ENCODE measurements at regions not wholly inside any gene's neighbourhood (a gene's known extent, or its start where the extent isn't known, plus 50 kb on each side); places are given as distances from the start of the nearest gene placed in this dataset.

GRCh38 chr5:52731274-52732027 is 56.3 kb upstream of the ITGA1 start:
- Histone ChIP-seq H3K27me3 (ENCODE audit: control insufficient read depth, insufficient read depth, low read length) (no peaks in the 10 kb centered on the region), H3K36me3 (ENCODE audit: control insufficient read depth, low read depth, low read length) (no peaks in the 10 kb centered on the region), H3K27ac (ENCODE audit: low read length) (no peak overlapping the region), H3K4me1 (ENCODE audit: control insufficient read depth, low read depth, low read length) (no peaks in the 10 kb centered on the region), H3K4me3 (ENCODE audit: low read length) (no peak overlapping the region), H3K9me3 (ENCODE audit: control insufficient read depth, low read depth, low read length) (no peaks in the 10 kb centered on the region), H3K9ac (ENCODE audit: low read length) (no peak overlapping the region)

GRCh38 chr5:52734557-52734956 is 53.2 kb upstream of the ITGA1 start:
- H3K27me3 ChIP-seq (ENCODE audit: control insufficient read depth, insufficient read depth, low read length): no peaks in the 10 kb centered on the region
- H3K9ac ChIP-seq (ENCODE audit: low read length): no peak overlapping the region
- H3K27ac ChIP-seq (ENCODE audit: low read length): no peak overlapping the region
- H3K4me1 ChIP-seq (ENCODE audit: control insufficient read depth, low read depth, low read length): no peaks in the 10 kb centered on the region
- H3K4me3 ChIP-seq (ENCODE audit: low read length): no peak overlapping the region
- no peaks in the 10 kb centered on the region for H3K9me3 ChIP-seq (ENCODE audit: control insufficient read depth, low read depth, low read length)
- no peaks in the 10 kb centered on the region for H3K36me3 ChIP-seq (ENCODE audit: control insufficient read depth, low read depth, low read length)

- no peaks in the 10 kb centered on the region for H3K36me3 ChIP-seq (ENCODE audit: control insufficient read depth, low read depth, low read length)
- no peaks in the 10 kb centered on the region for H3K9me3 ChIP-seq (ENCODE audit: control insufficient read depth, low read depth, low read length)
- H3K27ac ChIP-seq (ENCODE audit: low read length): no peak overlapping the region
- no peaks in the 10 kb centered on the region for H3K4me1 ChIP-seq (ENCODE audit: control insufficient read depth, low read depth, low read length)
- H3K4me3 ChIP-seq (ENCODE audit: low read length): no peak overlapping the region
- H3K9ac ChIP-seq (ENCODE audit: low read length): no peak overlapping the region
- no peaks in the 10 kb centered on the region for H3K27me3 ChIP-seq (ENCODE audit: control insufficient read depth, insufficient read depth, low read length)
Measured at GRCh38 chr5:52735139-52735538, 52.6 kb upstream of the ITGA1 start.
